HG02588 (cell line): ENCODE measurements at regions not wholly inside any gene's neighbourhood (a gene's known extent, or its start where the extent isn't known, plus 50 kb on each side); places are given as distances from the start of the nearest gene placed in this dataset.
A peak's percentile ranks its signal among the peaks of the same experiment; 100 is the strongest.
"Not testable (repeated sequence)": the region's sequence is repeated elsewhere in the genome, so short reads cannot be mapped to it uniquely, and the experiment has no call there.

Source experiments
- ATAC-seq: cut with Tn5 transposase; IDR thresholded peaks from one replicate; pipeline ENCODE4 v1.9.1; 2021; ENCODE audit warnings: mild to moderate bottlenecking, moderate library complexity; ENCODE audit not compliant: unreplicated experiment

DNA sequence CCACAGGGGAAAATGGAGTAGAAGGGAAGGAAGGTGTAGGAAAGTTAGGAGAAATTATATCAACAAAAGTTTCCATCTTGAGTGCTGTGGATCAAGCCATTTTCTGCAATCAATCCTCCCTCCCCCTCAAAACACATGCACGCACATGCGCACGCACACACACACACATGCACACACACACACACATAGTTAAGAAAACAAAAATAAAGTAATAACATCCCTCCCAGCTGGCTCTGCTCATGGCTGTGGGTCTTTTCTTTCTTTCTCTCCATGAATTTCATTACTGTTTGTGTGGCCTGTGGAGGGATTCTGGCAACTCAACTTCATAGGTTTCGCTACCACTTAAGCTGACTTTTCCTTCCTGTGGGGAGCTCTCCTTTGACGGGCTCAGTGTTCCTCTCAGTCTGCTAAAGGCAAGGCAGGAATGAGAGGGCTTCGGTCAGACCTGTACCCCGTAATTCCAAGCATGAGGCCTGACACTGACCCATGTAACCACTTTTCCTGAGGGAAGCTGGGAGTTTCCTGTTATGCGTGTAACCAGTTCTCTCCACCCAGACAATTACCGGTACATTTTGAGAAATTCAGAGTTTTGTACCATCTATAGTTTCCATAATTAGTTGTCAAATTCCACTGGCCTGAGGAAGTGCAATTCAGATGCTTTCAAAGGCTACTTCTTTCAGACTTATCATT is 79.8 kb downstream of the ZNF92 start:
- no peak for ATAC-seq

DNA sequence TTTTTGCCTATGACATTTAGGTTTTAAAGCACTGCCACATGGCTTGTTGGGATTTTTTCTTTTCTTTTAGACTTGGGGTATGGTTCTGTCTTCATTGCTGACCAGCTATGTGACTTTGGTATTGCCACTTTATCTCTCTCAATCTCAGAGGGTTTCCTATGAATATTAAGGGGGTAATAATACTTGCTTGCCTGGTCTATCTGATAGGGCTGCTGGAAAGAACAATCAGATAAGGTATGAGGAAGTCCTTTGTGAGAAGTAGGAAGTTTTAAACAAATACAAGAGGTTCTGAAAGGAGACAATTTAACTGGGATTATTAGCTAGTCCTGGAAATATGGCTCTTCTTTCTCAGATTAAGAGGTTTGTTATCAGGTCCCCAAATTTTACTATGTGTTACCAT is 80.8 kb downstream of the ZNF92 start:
- no peak for ATAC-seq

DNA sequence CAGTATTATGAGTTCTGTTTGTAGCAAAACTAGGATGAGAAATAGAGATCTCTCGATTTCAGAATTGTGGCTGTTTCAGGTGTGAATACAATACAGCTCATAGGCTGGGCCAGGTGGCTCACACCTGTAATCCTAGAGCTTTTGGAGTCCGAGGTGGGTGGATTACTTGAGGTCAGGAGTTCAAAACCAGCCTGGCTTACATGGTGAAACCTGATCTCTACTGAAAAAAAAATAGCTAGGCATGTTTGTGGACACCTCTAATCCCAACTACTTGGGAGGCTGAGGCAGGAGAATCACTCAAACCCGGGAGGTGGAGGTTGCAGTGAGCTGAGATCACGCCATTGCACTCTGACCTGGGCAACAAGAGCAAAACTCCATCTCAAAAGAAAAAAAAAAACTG is 81.4 kb downstream of the ZNF92 start:
- not testable (repeated sequence) for ATAC-seq

DNA sequence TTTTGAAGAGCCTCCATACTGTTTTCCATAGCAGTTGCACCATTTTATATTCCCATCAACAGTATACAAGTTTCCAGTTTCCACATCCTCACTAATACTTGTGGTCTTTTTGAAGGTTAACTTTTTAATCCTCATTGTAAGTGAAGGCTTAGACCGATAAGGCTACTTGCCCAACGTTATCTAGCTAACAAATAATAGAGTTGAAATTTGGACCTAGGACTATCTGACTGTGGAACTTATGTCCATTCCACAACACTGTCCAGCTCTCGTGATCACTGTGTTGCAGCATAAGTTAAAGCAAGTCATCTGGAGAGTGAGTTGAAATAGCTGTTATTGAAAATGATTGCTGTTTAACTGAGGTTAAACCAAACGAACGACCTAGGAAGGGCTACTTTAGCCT is 84.0 kb downstream of the ZNF92 start:
- ATAC-seq, result no peak

DNA sequence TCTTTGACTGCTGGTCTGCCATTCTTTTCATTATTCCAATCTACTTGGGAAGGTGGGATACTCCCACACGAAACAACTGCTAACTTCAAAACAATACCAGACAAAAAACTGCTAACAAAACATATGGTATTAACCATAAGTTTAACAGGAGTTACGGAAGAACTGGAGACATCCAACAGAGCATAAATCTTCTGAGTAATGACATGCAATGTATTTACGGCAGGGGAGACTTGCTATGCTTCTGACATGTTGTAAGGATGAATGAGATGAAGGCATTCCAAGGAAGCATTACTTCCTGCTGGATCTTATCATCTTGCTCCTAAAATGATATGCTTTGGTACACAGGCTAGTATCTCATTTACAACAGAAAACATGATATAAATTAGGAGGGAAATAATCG is 85.8 kb downstream of the ZNF92 start:
- no peak for ATAC-seq

DNA sequence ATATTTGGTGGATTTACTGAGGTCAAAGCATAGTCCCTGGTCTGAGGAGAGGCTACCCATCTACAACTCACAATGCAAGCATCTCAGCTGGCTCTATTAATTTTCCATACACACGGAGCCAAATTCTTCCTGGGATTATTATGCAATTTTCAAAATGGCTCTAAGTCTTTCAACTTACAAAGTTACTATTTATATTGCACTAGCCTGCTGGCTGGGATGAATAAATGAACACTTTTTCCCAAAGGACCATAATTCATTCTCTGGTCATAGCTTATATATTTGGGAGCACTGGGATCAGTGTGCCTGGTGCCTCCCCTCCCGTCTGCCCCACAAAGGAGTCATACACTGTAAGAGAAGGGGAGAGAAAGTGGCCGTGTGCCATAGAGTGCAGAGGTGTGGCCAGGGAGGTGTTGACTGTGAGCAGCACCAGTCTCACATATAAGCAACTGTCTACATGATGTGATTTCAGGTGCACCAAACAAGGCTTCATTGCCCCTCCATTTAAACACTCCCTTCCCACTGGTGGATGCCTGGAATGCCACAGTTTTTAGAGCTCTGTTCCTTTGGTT is 88.6 kb downstream of the ZNF92 start:
- ATAC-seq, result no peak

DNA sequence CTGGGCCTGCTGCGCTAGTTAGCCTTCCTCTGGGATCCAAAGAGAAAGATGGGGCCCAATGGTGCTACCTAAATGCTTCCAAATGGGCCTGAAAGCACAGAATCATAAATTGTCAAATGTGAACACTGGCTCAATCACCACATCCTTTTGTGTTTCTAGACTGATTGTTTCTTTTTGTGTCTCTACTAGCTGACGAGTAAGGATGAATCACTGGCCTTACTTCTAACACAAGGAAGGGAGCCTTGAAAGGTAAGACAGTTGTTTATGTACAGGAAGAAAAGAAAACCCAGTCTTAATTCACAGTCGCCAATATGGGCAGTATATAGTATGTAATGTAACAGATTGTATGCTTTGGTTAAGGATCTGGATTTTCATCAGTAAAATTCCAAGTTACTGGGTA is 89.5 kb downstream of the ZNF92 start:
- no peak for ATAC-seq

DNA sequence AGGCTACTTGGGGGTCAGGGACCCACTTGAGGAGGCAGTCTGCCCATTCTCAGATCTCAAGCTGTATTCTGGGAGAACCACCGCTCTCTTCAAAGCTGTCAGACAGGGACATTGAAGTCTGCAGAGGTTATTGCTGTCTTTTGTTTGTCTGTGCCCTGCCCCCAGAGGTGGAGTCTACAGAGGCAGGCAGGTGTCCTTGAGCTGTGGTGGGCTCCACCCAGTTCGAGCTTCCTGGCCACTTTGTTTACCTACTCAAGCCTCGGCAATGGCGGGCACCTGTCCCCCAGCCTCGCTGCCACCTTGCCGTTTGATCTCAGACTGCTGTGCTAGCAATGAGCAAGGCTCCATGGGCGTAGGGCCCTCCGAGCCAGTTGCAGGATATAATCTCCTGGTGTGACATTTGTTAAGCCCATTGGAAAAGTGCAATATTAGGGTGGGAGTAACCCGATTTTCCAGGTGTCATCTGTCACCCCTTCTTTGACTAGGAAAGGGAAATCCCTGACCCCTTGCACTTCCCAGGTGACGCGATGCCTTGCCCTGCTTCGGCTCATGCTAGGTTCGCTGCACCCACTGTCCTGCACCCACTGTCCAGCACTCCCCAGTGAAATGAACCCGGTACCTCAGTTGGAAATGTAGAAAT is 96.4 kb downstream of the ZNF92 start:
- not testable (repeated sequence) for ATAC-seq

DNA sequence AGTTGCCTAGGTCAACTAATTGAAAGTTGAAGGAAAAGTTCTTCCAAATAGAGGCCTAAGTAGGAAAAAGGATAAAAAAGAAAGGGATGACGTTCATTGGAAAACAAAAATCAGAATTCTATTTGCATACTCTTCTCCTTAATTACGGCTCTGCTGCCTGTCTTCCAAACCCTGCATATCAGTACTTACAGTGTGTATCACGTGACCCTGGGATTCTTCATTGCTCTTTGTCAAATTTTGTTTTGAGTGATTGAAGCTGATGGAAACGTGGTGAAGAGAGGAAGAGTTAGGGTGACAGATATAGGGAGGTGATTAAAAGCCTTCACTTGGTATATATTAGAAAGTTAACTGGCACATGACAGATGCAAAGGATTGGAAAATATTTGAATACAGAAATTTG is 97.9 kb downstream of the ZNF92 start:
- ATAC-seq, result no peak

DNA sequence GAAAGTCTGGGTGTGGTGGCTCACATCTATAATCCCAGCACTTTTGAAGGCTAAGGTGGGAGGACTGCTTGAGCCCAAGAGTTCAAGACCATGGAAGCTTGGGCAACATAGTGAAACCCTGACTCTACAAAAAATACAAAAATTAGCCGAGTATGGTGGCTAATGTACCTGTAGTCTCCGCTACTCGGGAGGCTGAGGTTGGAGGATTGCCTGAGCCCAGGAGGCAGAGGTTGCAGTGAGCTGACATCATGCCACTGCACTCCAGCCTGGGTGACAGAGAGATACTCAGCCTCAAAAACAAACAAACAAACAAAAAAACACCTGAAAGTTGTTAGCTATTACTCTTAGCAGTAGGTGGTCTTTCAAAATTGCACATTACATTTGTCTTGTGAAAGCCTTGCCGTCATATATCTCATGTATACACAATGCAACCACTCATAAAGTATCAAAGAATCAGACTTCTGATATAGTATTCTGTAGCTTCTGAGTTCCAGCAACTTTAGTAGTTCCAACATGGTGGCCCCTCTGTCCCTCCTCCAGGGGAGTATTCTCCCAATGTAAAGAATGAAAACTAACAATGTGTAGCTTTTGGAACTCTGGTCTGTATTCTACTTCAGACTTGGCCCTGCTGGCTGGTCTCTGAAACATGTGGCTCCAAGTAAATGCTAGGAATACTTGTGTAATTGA is 101.5 kb downstream of the ZNF92 start:
- ATAC-seq, result no peak

DNA sequence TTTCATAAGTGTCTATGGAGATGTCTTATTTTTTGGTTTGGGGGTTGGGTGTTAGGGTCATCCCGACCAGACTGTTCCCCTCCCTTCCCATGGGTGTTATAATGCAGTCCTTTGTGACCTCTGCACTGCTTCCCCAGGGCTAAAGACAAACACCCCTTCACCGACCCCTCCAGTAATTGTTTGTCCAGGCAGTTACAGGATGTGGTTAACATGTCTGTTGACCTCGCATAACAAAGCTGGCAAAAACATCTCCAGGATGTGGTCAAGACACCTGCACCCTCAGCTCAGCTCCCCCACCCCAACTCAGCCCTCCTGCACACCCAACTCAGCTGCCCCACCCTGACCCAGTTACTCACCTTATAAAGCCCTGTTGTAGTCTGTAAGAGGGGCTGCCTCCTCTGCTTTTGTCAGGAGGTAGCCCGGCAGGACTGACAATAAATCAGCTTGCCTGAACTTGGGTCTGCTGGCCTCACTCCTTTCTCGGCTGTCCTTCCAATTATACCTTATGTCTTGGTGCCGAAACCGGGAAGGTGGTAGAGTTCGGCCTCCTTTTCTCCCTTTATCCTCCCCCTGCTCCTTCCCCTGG is 102.2 kb downstream of the ZNF92 start:
- ATAC-seq, result peak; percentile 91

DNA sequence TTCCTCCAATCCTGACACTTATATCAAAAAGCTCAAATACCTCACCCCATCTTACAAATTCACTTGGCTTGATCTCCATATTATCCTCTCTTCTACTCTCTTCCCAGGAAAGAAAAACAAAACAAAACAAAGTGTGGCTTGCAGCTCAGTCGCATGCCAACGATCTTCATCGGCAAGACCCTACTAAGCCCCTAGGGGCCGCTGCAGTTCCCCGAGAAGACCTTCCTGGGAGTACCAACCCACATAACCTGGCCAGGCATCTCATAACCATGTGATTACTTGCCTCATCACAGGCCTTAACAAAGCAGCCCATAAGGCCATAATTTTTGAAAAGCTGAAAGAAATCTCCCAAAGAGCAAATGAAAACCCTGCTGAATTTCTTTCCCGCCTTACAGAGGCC is 103.7 kb downstream of the ZNF92 start:
- no peak for ATAC-seq

DNA sequence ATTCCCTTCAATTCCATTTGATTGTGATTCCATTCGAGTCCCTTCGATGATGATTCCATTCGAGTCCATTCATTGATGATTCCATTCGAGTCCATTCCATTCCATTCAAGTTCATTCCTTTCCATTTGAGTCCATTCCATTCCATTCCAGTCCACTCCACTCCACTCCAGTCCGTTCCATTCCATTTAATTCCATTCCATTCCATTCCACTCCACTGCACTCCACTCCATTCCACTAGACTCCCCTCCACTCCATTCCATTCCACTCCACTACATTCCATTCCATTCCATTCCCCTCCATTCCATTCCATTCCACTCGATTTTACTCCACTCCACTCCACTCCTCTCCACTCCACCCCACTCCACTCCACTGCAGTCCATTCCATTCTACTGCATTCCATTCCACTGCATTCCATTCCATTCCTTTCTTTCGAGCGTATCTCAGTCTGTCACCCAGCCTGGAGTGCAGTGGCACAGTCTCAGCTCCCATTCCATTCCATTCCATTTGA is 115.7 kb downstream of the ZNF92 start:
- ATAC-seq, result no peak

DNA sequence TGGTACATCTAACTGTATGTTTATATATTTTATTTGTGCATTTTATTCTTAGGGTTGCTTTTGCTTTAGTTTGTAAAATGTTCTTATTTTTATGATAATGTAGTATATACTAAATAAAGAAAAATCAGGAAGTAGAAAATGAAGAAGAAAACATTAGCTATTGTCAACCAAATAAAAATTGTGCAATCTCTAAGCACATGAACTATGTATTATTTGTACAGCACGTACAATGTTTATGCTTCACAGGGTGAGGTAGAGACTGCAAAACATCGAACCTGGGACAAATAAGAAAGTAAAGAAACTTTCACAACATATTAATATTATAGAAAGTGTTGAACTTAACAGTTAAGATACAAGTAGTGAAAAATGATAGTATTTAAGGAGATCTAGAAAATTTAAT is 123.0 kb downstream of the ZNF92 start:
- ATAC-seq, result not testable (repeated sequence)

DNA sequence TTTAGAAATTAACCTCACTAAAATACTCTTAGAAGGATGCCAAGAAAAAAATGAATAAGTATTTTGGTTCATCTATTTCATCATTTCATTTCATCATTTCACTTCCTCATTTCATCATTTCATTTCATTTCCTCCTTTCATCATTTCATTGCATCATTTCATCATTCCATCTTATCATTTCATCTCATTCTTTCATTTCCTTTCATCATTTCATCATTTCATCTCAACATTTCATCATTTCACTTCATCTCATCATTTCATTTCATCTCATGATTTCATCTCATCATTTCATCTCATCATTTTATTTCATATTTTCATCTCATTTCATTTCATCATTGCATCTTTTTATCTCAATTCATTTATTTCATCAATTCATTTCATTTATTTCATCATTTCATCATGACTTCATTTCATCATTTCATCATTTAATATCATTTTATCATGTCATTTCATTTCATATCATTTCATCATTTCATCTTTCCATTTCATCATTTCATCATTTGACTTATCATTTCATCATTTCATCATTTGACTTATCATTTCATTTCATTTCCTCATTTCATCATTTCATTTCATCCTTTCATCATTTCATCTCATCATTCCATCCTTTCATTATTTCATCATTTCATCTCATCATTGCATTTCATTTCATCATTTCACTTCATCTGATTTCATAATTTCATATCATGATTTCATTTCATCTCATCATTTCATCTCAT is 129.9 kb downstream of the ZNF92 start:
- ATAC-seq, result no peak

DNA sequence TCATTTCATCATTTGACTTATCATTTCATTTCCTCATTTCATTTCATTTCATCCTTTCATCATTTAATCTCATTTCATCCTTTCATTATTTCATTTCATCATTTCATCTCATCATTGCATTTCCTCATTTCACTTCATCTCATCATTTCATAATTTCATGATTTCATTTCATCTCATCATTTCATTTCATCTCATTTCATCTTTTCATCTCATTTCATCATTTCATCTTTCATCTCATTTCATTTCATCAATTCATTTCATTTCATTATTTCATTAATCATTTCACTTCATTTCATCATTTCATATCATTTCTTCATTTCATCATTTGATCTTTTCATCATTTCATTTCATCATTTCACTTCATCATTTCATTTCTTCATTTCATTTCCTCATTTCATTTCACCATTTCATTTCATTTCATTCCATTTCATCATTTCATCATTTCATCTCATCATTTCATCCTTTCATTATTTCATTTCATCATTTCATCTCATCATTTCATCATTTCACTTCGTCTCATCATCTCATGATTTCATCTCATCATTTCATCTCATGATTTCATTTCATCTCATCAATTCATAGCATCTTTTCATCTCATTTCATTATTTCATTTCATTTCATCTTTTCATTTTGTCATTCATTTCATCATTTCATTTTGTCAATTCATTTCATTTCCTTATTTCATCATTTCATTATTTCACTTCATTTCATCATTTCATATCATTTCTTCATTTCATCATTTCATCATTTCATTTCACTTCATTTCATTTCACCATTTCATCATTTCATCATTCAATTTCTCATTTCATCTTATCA is 131.1 kb downstream of the ZNF92 start:
- ATAC-seq, result not testable (repeated sequence)

DNA sequence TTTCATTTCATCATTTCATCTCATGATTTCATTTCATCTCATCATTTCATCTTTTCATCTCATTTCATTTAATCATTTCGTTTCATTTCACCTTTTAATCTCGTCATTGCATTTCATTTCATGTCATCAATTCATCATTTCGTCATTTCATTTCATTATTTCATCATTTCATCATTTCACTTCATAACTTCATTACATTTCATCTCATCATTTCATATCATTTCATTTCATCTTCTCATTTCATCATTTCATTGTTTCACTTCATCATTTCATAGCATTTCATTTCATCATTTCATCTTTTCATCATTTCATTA is 131.6 kb downstream of the ZNF92 start:
- ATAC-seq, result not testable (repeated sequence)

DNA sequence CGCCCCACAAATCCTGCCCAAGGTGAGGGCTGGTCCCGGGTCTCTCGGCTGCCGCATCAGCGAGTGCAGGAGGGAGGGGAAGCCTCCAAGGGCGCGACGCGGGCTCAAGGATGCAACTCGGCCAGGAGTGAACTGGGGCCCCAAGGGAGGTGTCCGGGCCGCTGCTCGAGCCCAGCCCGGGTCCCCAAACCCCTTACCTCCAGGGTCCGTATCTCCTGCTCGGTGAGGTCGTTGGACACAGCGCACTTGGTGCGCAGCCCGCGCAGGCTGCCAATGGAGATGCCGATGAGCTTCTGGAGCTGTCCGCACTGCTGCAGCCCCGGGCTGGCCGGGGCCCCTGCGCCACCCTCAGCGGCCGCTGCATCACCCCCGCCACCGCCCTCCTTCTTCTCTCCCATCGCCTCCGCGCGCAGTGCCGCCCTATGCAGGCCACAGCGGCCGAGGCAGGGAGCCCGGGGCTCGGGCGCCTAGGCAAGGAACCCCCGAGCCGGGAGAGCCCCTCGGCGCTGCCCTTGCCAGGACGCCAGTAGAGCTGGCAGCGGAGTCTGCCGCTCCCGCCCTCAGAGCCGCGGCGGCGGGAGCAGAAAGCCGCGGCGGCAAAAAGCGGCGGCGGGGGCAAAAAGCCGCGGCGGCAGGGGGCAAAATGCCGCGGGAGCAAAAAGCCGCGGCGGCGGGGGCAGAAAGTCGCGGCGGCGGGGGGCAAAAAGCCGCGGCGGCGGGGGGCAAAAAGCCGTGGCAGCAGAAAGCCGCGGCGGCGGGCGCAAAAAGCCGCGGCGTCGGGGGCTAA is 135.1 kb downstream of the ZNF92 start:
- not testable (repeated sequence) for ATAC-seq
